ENCODE measurements at regions not wholly inside any gene's neighbourhood (a gene's known extent, or its start where the extent isn't known, plus 50 kb on each side); places are given as distances from the start of the nearest gene placed in this dataset.

GRCh38 chr18:38047820-38048219 lies 482.2 kb upstream of the CELF4 start:
- no peak for DNase-seq

DNA sequence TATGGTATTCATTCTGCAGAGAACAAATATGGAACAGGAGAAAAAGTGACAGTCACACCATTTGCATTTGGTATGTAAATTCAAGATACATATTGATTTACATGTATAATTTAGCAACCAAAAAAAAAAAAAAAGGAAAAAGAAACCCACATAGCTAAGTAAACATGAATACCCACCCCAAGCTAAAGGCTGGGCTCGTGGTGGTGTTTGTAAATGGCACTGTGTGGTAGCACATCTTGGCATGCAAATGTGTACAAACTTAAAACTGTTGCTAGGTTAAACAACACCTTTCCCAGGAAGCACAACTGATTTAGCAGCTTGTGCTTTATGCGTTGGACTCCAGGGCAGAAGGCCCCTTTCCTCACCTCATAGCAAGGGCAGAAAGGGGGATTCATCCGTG lies 481.1 kb upstream of the CELF4 start:
- no peak for DNase-seq

- DNase-seq: no peak
Measured at GRCh38 chr18:38045845-38046244, 480.2 kb upstream of the CELF4 start.

DNA sequence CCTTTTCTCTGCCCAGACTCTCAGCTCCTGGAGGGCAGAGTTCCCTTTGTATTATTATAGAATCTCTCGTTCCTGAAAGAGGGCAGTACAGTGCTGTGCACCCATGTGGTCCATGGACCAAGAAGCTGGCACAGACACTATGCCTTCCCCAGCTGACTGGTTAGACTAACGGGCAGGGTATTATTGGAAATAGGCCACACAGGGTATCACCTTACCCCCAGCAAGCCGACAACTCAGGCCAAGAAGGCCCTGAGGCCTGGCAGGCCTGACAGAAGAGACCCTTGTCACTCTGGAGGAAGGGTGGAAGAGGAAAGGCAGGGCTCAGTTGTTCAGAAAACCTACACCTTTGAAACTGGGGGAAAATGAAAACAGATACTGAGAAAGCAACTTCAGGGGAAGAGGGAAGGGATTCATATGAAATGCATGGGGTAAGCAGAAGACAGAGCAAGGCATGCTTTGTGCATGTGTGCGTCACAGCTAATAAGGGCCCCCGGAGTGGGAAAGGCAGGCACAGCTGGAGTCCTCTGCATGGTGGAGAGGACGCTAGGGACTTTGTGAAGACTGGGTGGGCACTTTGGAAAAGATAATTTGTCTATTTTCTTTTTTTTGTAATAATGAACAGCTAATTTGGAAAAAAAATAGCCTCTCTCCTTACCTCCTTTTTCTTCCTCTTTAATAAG lies 476.8 kb upstream of the CELF4 start:
- no peak for DNase-seq

- DNase-seq: no peak
Measured at GRCh38 chr18:38038242-38038641, 472.6 kb upstream of the CELF4 start.

- DNase-seq: no peak
Measured at GRCh38 chr18:38035193-38035592, 469.6 kb upstream of the CELF4 start.

GRCh38 chr18:38033282-38033681 lies 467.7 kb upstream of the CELF4 start:
- DNase-seq: no peak

DNA sequence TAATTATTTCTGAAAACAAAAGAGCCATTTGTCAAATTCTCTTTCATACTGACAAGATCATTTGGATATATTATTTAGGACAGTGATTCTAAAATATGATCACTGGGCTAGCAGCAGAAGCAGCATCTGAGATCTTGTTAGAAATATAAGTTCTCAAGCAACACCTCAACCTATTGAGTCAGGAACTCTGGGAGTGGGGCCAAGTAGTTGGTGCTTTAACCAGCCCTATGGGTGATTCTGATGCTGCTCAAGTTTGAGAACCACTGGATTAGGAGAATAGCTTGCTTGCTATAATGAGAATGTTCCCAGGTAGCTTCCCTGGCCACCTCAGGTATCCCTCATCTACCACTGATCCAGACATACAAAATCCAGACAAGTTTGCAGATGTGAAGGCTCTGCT lies 466.9 kb upstream of the CELF4 start:
- DNase-seq: no peak

DNA sequence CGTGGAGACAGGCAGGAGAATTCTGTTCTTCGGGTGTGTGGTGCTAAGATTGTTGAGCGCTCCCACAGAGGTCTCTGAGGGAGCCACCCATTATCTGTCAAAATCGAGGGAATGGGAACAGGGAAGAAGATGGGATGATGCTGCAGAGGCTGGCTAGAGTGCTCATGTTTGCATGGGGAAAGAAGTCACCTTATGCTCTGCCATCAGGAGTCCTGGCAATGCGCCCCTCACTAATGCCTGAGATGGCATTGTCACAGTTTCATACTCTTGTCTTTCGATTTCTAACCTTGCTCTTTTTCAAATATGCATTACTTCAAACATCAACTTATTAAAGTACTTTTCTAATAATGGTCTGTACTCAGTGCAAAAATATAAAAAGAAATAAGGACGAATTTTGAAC lies 463.3 kb upstream of the CELF4 start:
- DNase-seq: no peak

- no peak for DNase-seq
Measured at GRCh38 chr18:38025433-38026038, 459.9 kb upstream of the CELF4 start.

DNA sequence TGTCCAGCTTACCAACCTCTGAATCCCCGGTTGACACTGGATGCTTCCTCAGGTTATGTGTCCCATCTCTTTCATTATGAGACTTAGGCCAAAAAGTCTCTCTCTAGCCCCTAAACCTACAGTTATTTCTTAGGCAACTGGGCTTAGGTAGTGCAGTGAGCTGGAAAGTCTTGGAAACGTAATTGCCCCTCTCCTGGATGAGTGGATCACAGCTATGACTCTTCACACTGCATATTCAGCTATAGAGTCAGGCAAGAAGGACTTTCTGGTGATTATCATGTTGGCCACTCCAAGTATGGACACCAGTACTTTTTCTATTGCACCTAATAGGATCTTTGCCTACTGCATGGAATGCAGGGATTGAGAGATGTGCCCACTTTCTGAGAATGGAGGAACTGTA lies 458.3 kb upstream of the CELF4 start:
- no peak for DNase-seq

- DNase-seq: no peak
Measured at GRCh38 chr18:38022234-38022633, 456.6 kb upstream of the CELF4 start.

DNA sequence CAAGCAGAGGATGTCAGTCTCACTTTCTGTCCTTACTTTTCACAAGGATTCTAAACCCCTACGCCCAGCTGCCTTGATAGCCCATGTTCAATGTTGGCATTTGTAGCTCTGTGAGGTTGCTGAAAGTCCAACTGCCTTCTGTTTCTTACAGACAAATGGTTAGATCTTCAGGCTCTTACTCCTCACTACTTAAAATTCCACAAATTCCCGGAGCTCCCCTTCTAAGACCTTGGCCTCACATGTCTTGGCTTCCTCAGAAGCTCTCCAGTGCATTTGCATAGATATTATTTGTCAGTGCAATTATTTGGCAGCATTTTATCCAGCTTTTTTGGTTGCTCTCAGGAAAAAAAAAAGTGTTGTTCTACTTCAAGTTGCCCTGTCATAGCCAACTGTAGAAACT lies 453.7 kb upstream of the CELF4 start:
- no peak for DNase-seq

- DNase-seq: no peak
Measured at GRCh38 chr18:38010971-38011857, 445.6 kb upstream of the CELF4 start.

DNA sequence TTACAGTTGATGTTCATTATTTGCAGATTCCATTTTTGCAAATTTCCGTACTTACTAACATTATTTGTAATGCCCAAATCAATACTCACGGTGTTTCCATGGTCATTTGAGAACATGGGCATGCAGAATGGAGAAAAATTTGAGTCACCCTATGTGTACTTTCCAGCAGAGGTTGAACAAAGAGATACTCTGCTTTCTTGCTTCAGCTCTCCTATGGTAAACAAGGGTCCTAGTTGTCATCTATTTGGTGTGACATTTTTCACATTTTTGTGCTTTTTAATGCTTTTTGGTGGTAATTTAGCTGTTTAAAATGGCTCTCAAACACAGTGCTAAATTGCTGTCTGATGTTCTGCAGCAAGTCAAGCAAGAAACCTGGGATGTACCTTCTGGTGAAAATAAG lies 444.4 kb upstream of the CELF4 start:
- no peak for DNase-seq

- DNase-seq: no peak
Measured at GRCh38 chr18:38009320-38009719, 443.7 kb upstream of the CELF4 start.

DNA sequence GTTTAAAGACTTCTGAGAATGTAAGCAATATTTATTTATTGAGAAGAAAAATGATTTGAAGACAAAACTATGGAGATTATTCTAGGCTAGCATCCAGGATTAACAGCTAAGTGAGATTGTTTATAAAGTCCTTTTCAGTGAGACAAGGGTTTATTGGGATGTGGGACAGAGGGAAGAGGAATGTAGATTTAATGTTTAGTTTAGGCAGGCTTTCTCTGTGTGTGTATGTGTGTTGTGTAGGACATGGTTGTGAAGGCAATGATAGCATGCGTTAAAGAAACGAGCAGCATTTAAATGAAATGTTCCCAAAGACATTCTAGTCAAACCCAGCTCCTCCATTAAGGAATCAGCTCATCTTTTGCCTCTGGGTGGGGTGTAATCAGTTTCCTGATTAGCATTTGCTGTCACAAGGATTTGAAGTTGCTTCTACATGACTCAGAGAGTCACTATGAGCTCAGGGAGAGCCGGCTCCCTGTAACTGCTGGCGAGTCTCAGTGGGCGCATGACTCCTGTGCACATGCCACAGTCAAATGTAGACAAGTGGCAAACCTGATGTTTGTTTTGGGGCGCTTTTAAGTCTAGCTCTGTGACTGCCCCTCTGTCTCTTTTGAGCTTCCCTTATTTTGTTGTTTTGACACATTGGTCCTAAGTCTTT lies 442.2 kb upstream of the CELF4 start:
- DNase-seq: no peak

DNA sequence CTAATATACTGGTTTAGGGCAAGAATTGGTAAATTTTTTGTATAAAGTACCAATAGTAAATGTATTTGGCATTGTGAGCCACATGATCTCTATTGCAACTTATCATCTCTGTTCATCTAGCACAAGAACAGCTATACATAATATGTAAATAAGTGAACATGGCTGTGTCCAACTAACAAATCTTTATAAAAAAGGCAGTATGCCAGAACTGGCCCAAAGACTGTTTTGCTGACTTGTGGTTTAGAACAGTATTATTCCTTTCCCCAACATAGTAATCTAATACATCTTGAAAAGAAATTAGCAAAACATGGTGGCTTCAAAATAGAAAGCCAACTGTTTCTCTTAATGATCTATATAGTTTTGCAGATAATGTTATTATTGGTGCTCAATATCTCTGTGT lies 441.4 kb upstream of the CELF4 start:
- DNase-seq: no peak

DNA sequence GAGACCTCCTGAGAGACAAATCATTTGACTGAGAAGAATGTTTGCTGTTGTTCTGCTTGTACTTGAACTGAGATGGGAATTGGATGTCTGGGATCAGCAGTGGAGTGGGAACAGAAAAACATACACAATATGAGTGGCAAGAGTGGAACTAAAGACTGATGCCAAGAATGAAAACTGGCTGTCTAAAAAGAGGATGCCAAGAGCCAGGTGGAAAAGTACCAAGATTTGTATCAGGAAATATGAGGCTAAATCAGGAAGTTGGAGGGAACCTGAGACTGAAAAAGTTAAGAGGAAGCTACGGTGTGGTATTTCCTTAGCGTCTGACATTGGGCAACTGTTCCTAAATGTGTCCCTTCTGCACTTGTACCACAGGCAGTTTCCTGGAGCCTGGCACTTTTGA lies 440.9 kb upstream of the CELF4 start:
- DNase-seq: no peak

DNA sequence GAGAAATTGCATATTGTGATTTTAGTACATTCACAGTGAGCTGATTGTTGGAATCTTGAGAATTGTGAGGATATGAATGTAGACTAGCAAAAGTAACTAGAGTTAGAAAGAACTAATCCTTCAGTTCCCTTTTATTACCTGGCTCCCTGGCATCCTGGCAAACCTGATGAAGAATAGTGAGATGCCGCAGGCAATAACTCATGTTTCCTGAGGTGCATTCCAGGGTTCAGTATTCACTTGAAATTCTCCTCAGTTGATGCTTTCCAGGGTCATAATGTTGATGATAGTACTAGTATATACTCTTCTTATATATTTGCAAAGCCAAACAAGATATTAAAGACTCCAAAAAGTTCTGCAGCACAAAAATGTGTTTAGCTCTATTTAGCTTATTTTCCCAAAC lies 432.1 kb upstream of the CELF4 start:
- no peak for DNase-seq

GRCh38 chr18:37987901-37988300 lies 422.3 kb upstream of the CELF4 start:
- DNase-seq: no peak

DNA sequence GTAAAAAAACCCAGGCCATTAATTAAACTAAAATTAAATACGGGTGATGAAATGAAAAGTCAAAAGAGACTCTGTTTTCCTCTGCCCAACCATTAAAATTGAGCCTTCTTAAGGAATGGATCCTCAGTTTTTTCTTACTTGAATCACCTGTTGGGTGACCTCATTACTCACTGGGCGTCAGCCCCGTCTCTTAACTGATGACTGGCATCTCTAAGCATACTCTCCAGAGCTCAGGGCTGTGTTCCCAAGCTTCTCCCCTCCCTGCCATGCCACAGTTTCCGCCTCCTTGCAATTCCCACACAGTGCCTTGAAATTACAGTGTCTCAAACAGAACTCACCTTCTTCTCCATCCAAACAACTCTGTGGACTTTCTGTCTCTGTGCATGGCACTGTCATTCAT lies 421.1 kb upstream of the CELF4 start:
- no peak for DNase-seq

DNA sequence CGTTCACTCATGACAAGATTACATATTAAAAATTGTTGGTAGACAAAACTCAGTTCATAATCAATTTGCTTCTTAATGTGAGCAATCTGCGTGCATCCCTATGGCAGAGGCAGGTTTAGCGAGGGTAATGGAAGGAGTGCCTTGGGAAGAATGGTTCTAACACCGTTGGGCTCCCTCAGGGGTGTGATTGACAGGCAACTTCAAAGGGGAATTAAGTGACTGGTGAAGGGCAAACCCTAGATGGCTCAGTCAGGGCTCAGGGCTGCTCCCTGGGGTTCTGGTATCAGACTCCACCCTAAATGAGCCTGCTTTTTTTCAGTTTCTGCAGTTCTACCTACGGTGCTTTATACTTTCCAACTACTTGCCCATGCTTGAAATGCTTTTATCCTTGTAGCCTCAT lies 419.5 kb upstream of the CELF4 start:
- DNase-seq: no peak

DNA sequence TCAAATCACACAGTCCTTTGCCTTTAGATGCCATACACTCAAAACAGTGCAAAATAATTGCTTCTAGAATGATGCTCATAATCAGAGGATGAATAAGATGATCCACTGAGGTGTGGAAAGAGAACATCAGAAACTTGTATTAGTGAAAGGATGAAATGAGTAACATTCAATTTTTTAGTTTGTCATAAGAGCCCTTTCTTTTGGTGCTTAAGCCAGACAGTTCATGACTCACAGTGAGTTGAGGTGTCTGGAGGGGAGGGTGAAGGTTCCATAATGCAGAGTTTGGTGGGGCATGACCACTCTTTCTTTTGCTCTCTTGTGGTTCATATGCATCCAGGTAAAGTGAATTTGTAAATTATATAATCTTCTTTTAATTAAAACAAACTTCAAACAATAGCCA lies 415.0 kb upstream of the CELF4 start:
- no peak for DNase-seq
